BLaER1 treated with 17β-estradiol and CSF1 and Interleukin-3, amounts not matched to agents 10 nM and 100 nM (cell line): ENCODE measurements at regions not wholly inside any gene's neighbourhood (a gene's known extent, or its start where the extent isn't known, plus 50 kb on each side); places are given as distances from the start of the nearest gene placed in this dataset.
A peak's percentile ranks its signal among the peaks of the same experiment; 100 is the strongest.
"Not testable (repeated sequence)": the region's sequence is repeated elsewhere in the genome, so short reads cannot be mapped to it uniquely, and the experiment has no call there.

ENCODE experiments used
- H3K27ac ChIP-seq, 11 experiments: shearing (Covaris generic); formaldehyde crosslinking; 2 replicates each; pipeline ENCODE4 v1.8.1; 2022
- H3K27me3 ChIP-seq, 11 experiments: shearing (Covaris generic); formaldehyde crosslinking; 2 replicates each; pipeline ENCODE4 v1.8.1; 2022
- H3K36me3 ChIP-seq, 11 experiments: shearing (Covaris generic); formaldehyde crosslinking; 2 replicates each; pipeline ENCODE4 v1.8.1; 2022
- H3K4me1 ChIP-seq, 10 experiments: shearing (Covaris generic); formaldehyde crosslinking; 2 replicates each; pipeline ENCODE4 v1.8.1; 2022
- H3K4me2 ChIP-seq, 11 experiments: shearing (Covaris generic); formaldehyde crosslinking; 2 replicates each; pipeline ENCODE4 v1.8.1; 2022
- H3K4me3 ChIP-seq, 10 experiments: shearing (Covaris generic); formaldehyde crosslinking; 2 replicates each; pipeline ENCODE4 v1.8.1; 2022
- H3K9ac ChIP-seq, 11 experiments: shearing (Covaris generic); formaldehyde crosslinking; 2 replicates each; pipeline ENCODE4 v1.8.1; 2022
- H3K9me3 ChIP-seq, 11 experiments: shearing (Covaris generic); formaldehyde crosslinking; replicated peaks in 1 of 11; 2 replicates each; pipeline ENCODE4 v1.8.1; 2022
- H4K20me1 ChIP-seq, 11 experiments: shearing (Covaris generic); formaldehyde crosslinking; 2 replicates each; pipeline ENCODE4 v1.8.1; 2022
- Cebpa-rat ChIP-seq, 11 experiments: shearing (Covaris generic); IDR thresholded peaks; 2 replicates each; pipeline ENCODE4 v1.8.1; 2022

GRCh38 chr21:38900499-38900898 lies 94.8 kb downstream of the ETS2 start:
- Histone ChIP-seq H3K9me3 (peaks cover 4 to 35% (median 16%) of the 10 kb centered on the region in 11 experiments; a peak in 18 of 22 replicates), H3K9ac (no peak overlapping the region), H4K20me1 (no peaks in the 10 kb centered on the region), H3K4me2 (no peak overlapping the region), H3K4me3 (no peak overlapping the region), H3K27me3 (no peaks in the 10 kb centered on the region), H3K36me3 (no peaks in the 10 kb centered on the region), H3K27ac (no peak overlapping the region), H3K4me1 (peaks cover 0 to 11% (median 6%) of the 10 kb centered on the region in 10 experiments; a peak in 8 of 20 replicates)
- TF ChIP-seq Cebpa-rat (IDR thresholded peaks at IDR 0.05), result no peak

- H4K20me1 ChIP-seq, H3K36me3 ChIP-seq, H3K27me3 ChIP-seq, H3K4me3 ChIP-seq, H3K27ac ChIP-seq, H3K4me2 ChIP-seq, H3K9ac ChIP-seq: not testable (repeated sequence)
- Histone ChIP-seq H3K9me3 (peaks cover 4 to 35% (median 16%) of the 10 kb centered on the region in 11 experiments; a peak in 18 of 22 replicates), H3K4me1 (peaks cover 0 to 11% (median 6%) of the 10 kb centered on the region in 10 experiments; a peak in 8 of 20 replicates)
These were observed 94.3 kb downstream of the ETS2 start for GRCh38 chr21:38899985-38900384.

- H3K9me3 ChIP-seq, result peaks cover 4 to 34% (median 16%) of the 10 kb centered on the region in 11 experiments; a peak in 18 of 22 replicates
- no peak overlapping the region for H3K9ac ChIP-seq
- H3K36me3 ChIP-seq, result no peaks in the 10 kb centered on the region
- TF ChIP-seq Cebpa-rat (IDR thresholded peaks at IDR 0.05), result no peak
- no peaks in the 10 kb centered on the region for H4K20me1 ChIP-seq
- H3K4me2 ChIP-seq, result no peak overlapping the region
- peaks cover 0 to 11% (median 6%) of the 10 kb centered on the region in 10 experiments; a peak in 8 of 20 replicates for H3K4me1 ChIP-seq
- no peaks in the 10 kb centered on the region for H3K27me3 ChIP-seq
- no peak overlapping the region for H3K27ac ChIP-seq
- H3K4me3 ChIP-seq, result no peak overlapping the region
These were observed 93.7 kb downstream of the ETS2 start for GRCh38 chr21:38899277-38899947.

- Histone ChIP-seq H3K4me1 (peaks cover 0 to 11% (median 6%) of the 10 kb centered on the region in 10 experiments; a peak in 8 of 20 replicates), H3K9ac (no peak overlapping the region), H3K36me3 (no peaks in the 10 kb centered on the region), H3K9me3 (peaks cover 6 to 30% (median 17%) of the 10 kb centered on the region in 11 experiments; a peak in 19 of 22 replicates), H3K4me2 (peak overlapping the region in 2 of 11 experiments; percentile 8 to 19; a peak in 1 of 22 replicates), H3K27me3 (no peaks in the 10 kb centered on the region), H3K4me3 (no peak overlapping the region), H3K27ac (no peak overlapping the region; a peak in 1 of 22 replicates), H4K20me1 (no peaks in the 10 kb centered on the region)
- no peak for TF ChIP-seq Cebpa-rat (IDR thresholded peaks at IDR 0.05)
These were observed 92.8 kb downstream of the ETS2 start for GRCh38 chr21:38898422-38899096.

- no peak overlapping the region for H3K9ac ChIP-seq
These were observed 92.0 kb downstream of the ETS2 start for GRCh38 chr21:38897532-38898421.

GRCh38 chr21:38894899-38895298 lies 89.2 kb downstream of the ETS2 start:
- no peak for TF ChIP-seq Cebpa-rat (IDR thresholded peaks at IDR 0.05)
- H3K36me3 ChIP-seq, result no peaks in the 10 kb centered on the region
- no peaks in the 10 kb centered on the region for H4K20me1 ChIP-seq
- H3K27me3 ChIP-seq, result no peaks in the 10 kb centered on the region
- H3K4me1 ChIP-seq, result peaks cover 0 to 11% (median 6%) of the 10 kb centered on the region in 10 experiments; a peak in 8 of 20 replicates
- peaks cover 0 to 36% (median 6%) of the 10 kb centered on the region in 11 experiments; a peak in 11 of 22 replicates for H3K9me3 ChIP-seq
- H3K4me3 ChIP-seq, result no peak overlapping the region
- no peak overlapping the region for H3K9ac ChIP-seq
- H3K27ac ChIP-seq, result no peak overlapping the region
- H3K4me2 ChIP-seq, result no peak overlapping the region

More at GRCh38 chr21:38897532-38898421, 92.0 kb downstream of the ETS2 start:
- H3K4me1 ChIP-seq, result peaks cover 0 to 11% (median 6%) of the 10 kb centered on the region in 10 experiments; a peak in 8 of 20 replicates
- H3K36me3 ChIP-seq, result no peaks in the 10 kb centered on the region
- peak overlapping the region in 7 of 11 experiments; percentile 1 to 41 (median 21); a peak in 4 of 22 replicates for H3K4me2 ChIP-seq
- no peak overlapping the region for H3K4me3 ChIP-seq
- TF ChIP-seq Cebpa-rat (IDR thresholded peaks at IDR 0.05), result no peak
- H3K27me3 ChIP-seq, result no peaks in the 10 kb centered on the region
- no peaks in the 10 kb centered on the region for H4K20me1 ChIP-seq
- H3K27ac ChIP-seq, result peak overlapping the region in 1 of 11 experiments; percentile 13; a peak in 1 of 22 replicates
- H3K9me3 ChIP-seq, result peaks cover 4 to 30% (median 14%) of the 10 kb centered on the region in 11 experiments; a peak in 19 of 22 replicates

- peaks cover 0 to 8% (median 0%) of the 10 kb centered on the region in 11 experiments; a peak in 4 of 22 replicates for H3K36me3 ChIP-seq
- TF ChIP-seq Cebpa-rat (IDR thresholded peaks at IDR 0.05), result no peak
- H3K9ac ChIP-seq, result no peak overlapping the region
- H3K27me3 ChIP-seq, result no peaks in the 10 kb centered on the region
- no peak overlapping the region for H3K4me2 ChIP-seq
- no peak overlapping the region for H3K4me3 ChIP-seq
- H3K4me1 ChIP-seq, result no peaks in the 10 kb centered on the region; a peak in 1 of 20 replicates
- no peak overlapping the region for H3K27ac ChIP-seq
- H4K20me1 ChIP-seq, result no peaks in the 10 kb centered on the region
- H3K9me3 ChIP-seq, result peaks cover 37 to 80% (median 50%) of the 10 kb centered on the region in 11 experiments
These were observed 83.3 kb downstream of the ETS2 start for GRCh38 chr21:38888991-38889561.

- TF ChIP-seq Cebpa-rat (IDR thresholded peaks at IDR 0.05), result no peak
These were observed 82.0 kb downstream of the ETS2 start for GRCh38 chr21:38887749-38888148.

More at GRCh38 chr21:38887749-38888148, 82.0 kb downstream of the ETS2 start:
- Histone ChIP-seq H4K20me1 (no peaks in the 10 kb centered on the region), H3K27me3 (no peaks in the 10 kb centered on the region), H3K4me3 (peak overlapping the region in 1 of 10 experiments; percentile 29; a peak in 1 of 20 replicates), H3K4me2 (no peak overlapping the region), H3K36me3 (peaks cover 0 to 8% (median 0%) of the 10 kb centered on the region in 11 experiments; a peak in 4 of 22 replicates), H3K9me3 (peaks cover 49 to 83% (median 62%) of the 10 kb centered on the region in 11 experiments), H3K27ac (no peak overlapping the region), H3K9ac (no peak overlapping the region), H3K4me1 (no peaks in the 10 kb centered on the region; a peak in 1 of 20 replicates)
